ENCODE measurements at regions not wholly inside any gene's neighbourhood (a gene's known extent, or its start where the extent isn't known, plus 50 kb on each side); places are given as distances from the start of the nearest gene placed in this dataset.

DNA sequence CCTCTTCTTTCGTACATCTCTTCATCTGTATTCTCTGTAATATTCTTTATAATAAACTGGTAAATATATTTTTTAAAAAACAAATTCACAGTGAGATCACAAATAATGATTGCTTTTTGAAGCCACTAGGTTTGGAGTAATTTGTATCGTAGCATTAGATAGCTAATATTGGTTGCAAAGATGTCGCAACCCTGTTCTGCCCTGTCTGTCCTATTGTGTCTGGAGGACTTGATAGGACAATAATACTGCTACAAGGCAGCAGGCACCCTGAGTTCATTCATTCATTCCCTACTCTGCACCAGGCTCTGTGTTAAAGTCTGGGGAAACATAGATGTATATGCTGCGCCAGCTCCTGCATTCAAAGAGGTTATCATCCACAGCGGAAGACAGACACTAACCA is 206.7 kb upstream of the KLF4 start:
- in situ Hi-C loops (cut with MboI; ENCODE audit: low pct_ligation_motif_present in 1 of 4, low pct_unique_long_range_greater_than_20kb in 1 of 4, low sequenced_read_pairs in 3 of 4): loop anchor here in 1 of 4 donors (10.0 kb wide), 1 partner anchor 548 kb away; no protein-coding TSS in a partner anchor
- H3K27me3 ChIP-seq: no peaks in the 10 kb centered on the region
- H3K4me1 ChIP-seq: no peaks in the 10 kb centered on the region
- H3K27ac ChIP-seq: no peak overlapping the region
- WGBS, 2 donors (ENCODE audit: low coverage in 1 of 2): 85 to 97% methylated on average over 4 to 5 of the region's 5 CpGs
- TF ChIP-seq, protein P1, sequence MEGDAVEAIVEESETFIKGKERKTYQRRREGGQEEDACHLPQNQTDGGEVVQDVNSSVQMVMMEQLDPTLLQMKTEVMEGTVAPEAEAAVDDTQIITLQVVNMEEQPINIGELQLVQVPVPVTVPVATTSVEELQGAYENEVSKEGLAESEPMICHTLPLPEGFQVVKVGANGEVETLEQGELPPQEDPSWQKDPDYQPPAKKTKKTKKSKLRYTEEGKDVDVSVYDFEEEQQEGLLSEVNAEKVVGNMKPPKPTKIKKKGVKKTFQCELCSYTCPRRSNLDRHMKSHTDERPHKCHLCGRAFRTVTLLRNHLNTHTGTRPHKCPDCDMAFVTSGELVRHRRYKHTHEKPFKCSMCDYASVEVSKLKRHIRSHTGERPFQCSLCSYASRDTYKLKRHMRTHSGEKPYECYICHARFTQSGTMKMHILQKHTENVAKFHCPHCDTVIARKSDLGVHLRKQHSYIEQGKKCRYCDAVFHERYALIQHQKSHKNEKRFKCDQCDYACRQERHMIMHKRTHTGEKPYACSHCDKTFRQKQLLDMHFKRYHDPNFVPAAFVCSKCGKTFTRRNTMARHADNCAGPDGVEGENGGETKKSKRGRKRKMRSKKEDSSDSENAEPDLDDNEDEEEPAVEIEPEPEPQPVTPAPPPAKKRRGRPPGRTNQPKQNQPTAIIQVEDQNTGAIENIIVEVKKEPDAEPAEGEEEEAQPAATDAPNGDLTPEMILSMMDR (IDR thresholded peaks at IDR 0.05): no peak
- TF ChIP-seq POLR2A (IDR thresholded peaks at IDR 0.05) (no peak), EP300 (IDR thresholded peaks at IDR 0.05; ENCODE audit: low read depth) (no peak), POLR2AphosphoS5 (IDR thresholded peaks at IDR 0.05) (no peak)
- H3K9me3 ChIP-seq: no peaks in the 10 kb centered on the region
- no peak overlapping the region for H3K4me3 ChIP-seq
- no peaks in the 10 kb centered on the region for H3K36me3 ChIP-seq
- intact Hi-C loops (cut with DNase I; ENCODE audit: low total_unique reads): no loop called here
- no peak for DNase-seq

- H3K4me1 ChIP-seq: no peaks in the 10 kb centered on the region
- DNase-seq: no peak
- no peak overlapping the region for H3K27ac ChIP-seq
- 40 to 80% methylated on average over 1 of the region's 1 CpG for WGBS, 2 donors (ENCODE audit: low coverage in 1 of 2)
- TF ChIP-seq POLR2AphosphoS5 (IDR thresholded peaks at IDR 0.05): no peak
- no peak for TF ChIP-seq EP300 (IDR thresholded peaks at IDR 0.05; ENCODE audit: low read depth)
- TF ChIP-seq, protein P1 (IDR thresholded peaks at IDR 0.05): no peak
- TF ChIP-seq POLR2A (IDR thresholded peaks at IDR 0.05): no peak
- in situ Hi-C loops (cut with MboI; ENCODE audit: low pct_ligation_motif_present in 1 of 4, low pct_unique_long_range_greater_than_20kb in 1 of 4, low sequenced_read_pairs in 3 of 4): loop anchor here in 1 of 4 donors (10.0 kb wide), 1 partner anchor 550 kb away; no protein-coding TSS in a partner anchor
- H3K27me3 ChIP-seq: no peaks in the 10 kb centered on the region
- H3K36me3 ChIP-seq: no peaks in the 10 kb centered on the region
- peaks cover 0 to under 1% of the 10 kb centered on the region in 2 donors for H3K9me3 ChIP-seq
- intact Hi-C loops (cut with DNase I; ENCODE audit: low total_unique reads): no loop called here
- no peak overlapping the region for H3K4me3 ChIP-seq
Observed at GRCh38 chr9:107694390-107694789, 204.8 kb upstream of the KLF4 start.

DNA sequence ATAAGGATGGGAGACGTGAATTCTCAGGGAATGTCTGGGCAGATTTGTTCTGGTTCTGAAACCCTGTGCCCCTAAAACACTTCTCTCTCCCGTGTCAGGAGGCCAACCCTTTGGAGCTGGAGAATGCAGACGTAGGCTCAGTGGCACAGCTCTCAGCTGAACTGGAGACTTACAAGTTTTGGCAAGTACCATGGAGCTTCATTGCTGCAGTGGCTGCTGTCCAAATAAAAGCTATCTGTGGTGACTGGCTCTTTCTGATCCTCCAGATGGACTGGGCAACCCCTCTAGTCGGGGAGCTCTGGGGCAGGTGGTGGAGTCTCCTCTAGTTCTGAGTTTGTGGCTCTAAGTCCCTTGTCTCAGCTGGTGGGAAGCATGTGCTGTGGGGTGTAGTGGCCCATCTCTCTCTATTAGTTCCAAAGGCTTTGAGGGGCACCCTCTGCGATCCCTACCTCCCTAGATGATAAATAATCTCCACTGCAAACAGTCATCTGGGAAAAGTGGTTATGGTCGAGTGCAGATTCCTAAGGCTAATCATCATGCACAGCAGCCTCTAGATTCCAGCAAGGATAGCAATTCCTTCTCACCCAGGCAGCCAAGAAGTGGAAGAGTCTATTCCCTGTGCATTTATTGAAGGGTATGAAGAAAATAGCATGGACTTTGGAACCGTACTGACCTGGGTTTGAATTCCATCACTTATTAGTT is 204.2 kb upstream of the KLF4 start:
- Histone ChIP-seq H3K4me1 (no peaks in the 10 kb centered on the region), H3K27ac (no peak overlapping the region), H3K36me3 (no peaks in the 10 kb centered on the region), H3K9me3 (peaks cover 0 to 7% of the 10 kb centered on the region in 2 donors), H3K27me3 (no peaks in the 10 kb centered on the region), H3K4me3 (no peak overlapping the region)
- DNase-seq: no peak
- TF ChIP-seq POLR2AphosphoS5 (IDR thresholded peaks at IDR 0.05) (no peak), POLR2A (IDR thresholded peaks at IDR 0.05) (no peak), EP300 (IDR thresholded peaks at IDR 0.05; ENCODE audit: low read depth) (no peak)
- TF ChIP-seq, protein P1 (IDR thresholded peaks at IDR 0.05): no peak
- WGBS, 2 donors (ENCODE audit: low coverage in 1 of 2): 65 to 67% methylated on average over 4 to 7 of the region's 7 CpGs
- in situ Hi-C loops (cut with MboI; ENCODE audit: low pct_ligation_motif_present in 1 of 4, low pct_unique_long_range_greater_than_20kb in 1 of 4, low sequenced_read_pairs in 3 of 4) (loop anchor here in 1 of 4 donors (10.0 kb wide), 1 partner anchor 551 kb away; no protein-coding TSS in a partner anchor), intact Hi-C loops (cut with DNase I; ENCODE audit: low total_unique reads) (no loop called here)

GRCh38 chr9:107691664-107692063 is 202.1 kb upstream of the KLF4 start:
- Histone ChIP-seq H3K4me1 (no peaks in the 10 kb centered on the region), H3K27ac (no peak overlapping the region), H3K36me3 (no peaks in the 10 kb centered on the region), H3K27me3 (no peaks in the 10 kb centered on the region), H3K4me3 (no peak overlapping the region), H3K9me3 (peaks cover 0 to 9% of the 10 kb centered on the region in 2 donors)
- TF ChIP-seq POLR2AphosphoS5 (IDR thresholded peaks at IDR 0.05) (no peak), POLR2A (IDR thresholded peaks at IDR 0.05) (no peak), EP300 (IDR thresholded peaks at IDR 0.05; ENCODE audit: low read depth) (no peak)
- TF ChIP-seq, protein P1 (IDR thresholded peaks at IDR 0.05): no peak
- DNase-seq: no peak
- WGBS, 2 donors (ENCODE audit: low coverage in 1 of 2): 53 to 63% methylated on average over 2 of the region's 2 CpGs
- in situ Hi-C loops (cut with MboI; ENCODE audit: low pct_ligation_motif_present in 1 of 4, low pct_unique_long_range_greater_than_20kb in 1 of 4, low sequenced_read_pairs in 3 of 4) (loop anchor here in 1 of 4 donors (10.0 kb wide), 1 partner anchor 553 kb away; no protein-coding TSS in a partner anchor), intact Hi-C loops (cut with DNase I; ENCODE audit: low total_unique reads) (no loop called here)

Measured in transverse colon (tissue), 4 donors.